Esophagus squamous epithelium (tissue), 4 donors: ENCODE measurements at regions not wholly inside any gene's neighbourhood (a gene's known extent, or its start where the extent isn't known, plus 50 kb on each side); places are given as distances from the start of the nearest gene placed in this dataset.

Experiments
- POLR2A ChIP-seq, 4 donors: fragments of 450-650 bp; IDR thresholded peaks; one replicate each; pipeline ENCODE4 v1.6.1; 2017; ENCODE audit warnings: antibody characterized with exemption in 4 of 4, mild to moderate bottlenecking in 4 of 4, moderate library complexity in 3 of 4
- TF ChIP-seq, protein P1 (sequence below), 6 experiments: fragments of 450-650 bp in 4 of 6; fragments of 200-600 bp in 2 of 6; sonication (generic) in 2 of 6; IDR thresholded peaks; one replicate each; pipeline ENCODE4 v1.5.1; 2016 to 2019; ENCODE audit warnings: antibody characterized with exemption in 6 of 6, mild to moderate bottlenecking in 4 of 6, moderate library complexity in 4 of 6

DNA sequence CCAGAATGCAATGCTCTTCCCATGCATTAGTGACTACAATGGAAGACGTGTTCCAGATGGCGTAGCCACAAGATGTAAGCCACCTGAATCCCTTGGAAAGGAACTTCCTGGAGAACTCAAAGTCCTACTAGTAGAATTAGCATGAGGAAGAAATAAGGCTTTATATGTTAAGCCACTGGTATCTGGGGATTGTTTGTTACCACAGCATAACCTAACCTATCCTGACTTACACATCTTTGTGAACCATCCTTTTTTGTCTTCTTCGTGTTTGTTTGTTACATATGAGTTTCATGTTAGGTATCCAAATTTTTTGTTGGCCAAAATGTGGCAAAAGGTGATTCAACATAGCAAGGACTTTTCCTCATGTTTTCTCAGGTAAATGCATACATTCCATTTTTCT lies 188.9 kb downstream of the C1D start:
- TF ChIP-seq, protein P1, sequence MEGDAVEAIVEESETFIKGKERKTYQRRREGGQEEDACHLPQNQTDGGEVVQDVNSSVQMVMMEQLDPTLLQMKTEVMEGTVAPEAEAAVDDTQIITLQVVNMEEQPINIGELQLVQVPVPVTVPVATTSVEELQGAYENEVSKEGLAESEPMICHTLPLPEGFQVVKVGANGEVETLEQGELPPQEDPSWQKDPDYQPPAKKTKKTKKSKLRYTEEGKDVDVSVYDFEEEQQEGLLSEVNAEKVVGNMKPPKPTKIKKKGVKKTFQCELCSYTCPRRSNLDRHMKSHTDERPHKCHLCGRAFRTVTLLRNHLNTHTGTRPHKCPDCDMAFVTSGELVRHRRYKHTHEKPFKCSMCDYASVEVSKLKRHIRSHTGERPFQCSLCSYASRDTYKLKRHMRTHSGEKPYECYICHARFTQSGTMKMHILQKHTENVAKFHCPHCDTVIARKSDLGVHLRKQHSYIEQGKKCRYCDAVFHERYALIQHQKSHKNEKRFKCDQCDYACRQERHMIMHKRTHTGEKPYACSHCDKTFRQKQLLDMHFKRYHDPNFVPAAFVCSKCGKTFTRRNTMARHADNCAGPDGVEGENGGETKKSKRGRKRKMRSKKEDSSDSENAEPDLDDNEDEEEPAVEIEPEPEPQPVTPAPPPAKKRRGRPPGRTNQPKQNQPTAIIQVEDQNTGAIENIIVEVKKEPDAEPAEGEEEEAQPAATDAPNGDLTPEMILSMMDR (IDR thresholded peaks at IDR 0.05), result no peak
- no peak for TF ChIP-seq POLR2A (IDR thresholded peaks at IDR 0.05)
